ENCODE measurements at regions not wholly inside any gene's neighbourhood (a gene's known extent, or its start where the extent isn't known, plus 50 kb on each side); places are given as distances from the start of the nearest gene placed in this dataset.

DNA sequence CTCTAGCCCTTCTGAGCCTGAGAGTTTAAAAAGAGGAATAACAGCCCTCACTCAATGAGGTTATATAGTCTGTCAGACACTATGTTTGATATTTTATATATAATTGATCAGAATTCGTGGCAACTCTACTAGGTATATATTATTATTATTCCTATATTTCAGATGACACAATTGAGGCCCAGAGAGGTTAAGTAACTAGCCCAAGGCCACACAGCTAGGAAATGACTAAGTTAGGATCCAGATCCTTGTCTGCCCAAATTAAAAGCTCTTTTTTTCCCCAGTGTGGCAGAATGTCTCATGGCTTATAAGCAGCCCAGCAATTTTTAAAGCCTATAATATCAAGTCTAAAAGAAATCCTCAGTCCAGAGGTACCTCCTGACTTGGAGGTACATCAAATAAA is 1119.9 kb upstream of the AUTS2 start:
- no peaks in the 10 kb centered on the region for H3K27me3 ChIP-seq

DNA sequence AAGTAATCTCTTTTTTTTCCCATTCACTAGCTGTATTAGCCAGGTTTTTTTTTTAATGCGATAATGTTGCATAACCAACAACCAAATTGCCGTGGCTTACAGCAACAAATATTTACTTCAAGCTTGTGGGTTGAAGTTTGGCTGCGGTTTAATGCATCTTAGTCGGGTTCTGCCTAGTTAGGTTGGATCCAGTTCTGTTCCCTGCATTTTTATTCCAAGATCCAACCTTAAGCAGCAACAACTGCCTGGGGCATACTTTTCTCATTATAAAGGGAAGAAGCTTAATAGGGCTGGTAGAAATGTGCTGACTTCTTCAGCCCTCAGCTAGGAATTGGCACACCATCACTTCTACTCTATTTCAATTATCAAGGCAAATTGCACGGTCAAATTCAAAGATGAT is 1115.5 kb upstream of the AUTS2 start:
- Histone ChIP-seq H3K9me3 (no peaks in the 10 kb centered on the region), H3K36me3 (no peaks in the 10 kb centered on the region), H3K4me3 (no peak overlapping the region), H3K27ac (no peak overlapping the region), H3K4me1 (no peaks in the 10 kb centered on the region), H3K27me3 (peaks cover 0 to 5% (median 0%) of the 10 kb centered on the region in 3 donors)
- intact Hi-C loops (cut with DNase I; ENCODE audit: low total_unique reads): no loop called here
- no peak for DNase-seq
- no peak for TF ChIP-seq EP300 (IDR thresholded peaks at IDR 0.05)
- 78 to 87% (median 84%) methylated on average over 5 of the region's 5 CpGs for WGBS, 5 donors

More for the DNA sequence above, 1119.9 kb upstream of the AUTS2 start:
- WGBS, 5 donors: 26 to 39% (median 32%) methylated on average over 1 of the region's 1 CpG
- no peak for DNase-seq
- intact Hi-C loops (cut with DNase I; ENCODE audit: low total_unique reads): no loop called here
- TF ChIP-seq, protein P1, sequence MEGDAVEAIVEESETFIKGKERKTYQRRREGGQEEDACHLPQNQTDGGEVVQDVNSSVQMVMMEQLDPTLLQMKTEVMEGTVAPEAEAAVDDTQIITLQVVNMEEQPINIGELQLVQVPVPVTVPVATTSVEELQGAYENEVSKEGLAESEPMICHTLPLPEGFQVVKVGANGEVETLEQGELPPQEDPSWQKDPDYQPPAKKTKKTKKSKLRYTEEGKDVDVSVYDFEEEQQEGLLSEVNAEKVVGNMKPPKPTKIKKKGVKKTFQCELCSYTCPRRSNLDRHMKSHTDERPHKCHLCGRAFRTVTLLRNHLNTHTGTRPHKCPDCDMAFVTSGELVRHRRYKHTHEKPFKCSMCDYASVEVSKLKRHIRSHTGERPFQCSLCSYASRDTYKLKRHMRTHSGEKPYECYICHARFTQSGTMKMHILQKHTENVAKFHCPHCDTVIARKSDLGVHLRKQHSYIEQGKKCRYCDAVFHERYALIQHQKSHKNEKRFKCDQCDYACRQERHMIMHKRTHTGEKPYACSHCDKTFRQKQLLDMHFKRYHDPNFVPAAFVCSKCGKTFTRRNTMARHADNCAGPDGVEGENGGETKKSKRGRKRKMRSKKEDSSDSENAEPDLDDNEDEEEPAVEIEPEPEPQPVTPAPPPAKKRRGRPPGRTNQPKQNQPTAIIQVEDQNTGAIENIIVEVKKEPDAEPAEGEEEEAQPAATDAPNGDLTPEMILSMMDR (IDR thresholded peaks at IDR 0.05): no peak
- TF ChIP-seq POLR2AphosphoS5 (IDR thresholded peaks at IDR 0.05) (no peak), EP300 (IDR thresholded peaks at IDR 0.05) (no peak), POLR2A (IDR thresholded peaks at IDR 0.05) (no peak)
- no peak overlapping the region for H3K27ac ChIP-seq
- H3K4me3 ChIP-seq: no peak overlapping the region
- no peaks in the 10 kb centered on the region for H3K9me3 ChIP-seq
- H3K4me1 ChIP-seq: no peaks in the 10 kb centered on the region
- no peaks in the 10 kb centered on the region for H3K36me3 ChIP-seq

DNA sequence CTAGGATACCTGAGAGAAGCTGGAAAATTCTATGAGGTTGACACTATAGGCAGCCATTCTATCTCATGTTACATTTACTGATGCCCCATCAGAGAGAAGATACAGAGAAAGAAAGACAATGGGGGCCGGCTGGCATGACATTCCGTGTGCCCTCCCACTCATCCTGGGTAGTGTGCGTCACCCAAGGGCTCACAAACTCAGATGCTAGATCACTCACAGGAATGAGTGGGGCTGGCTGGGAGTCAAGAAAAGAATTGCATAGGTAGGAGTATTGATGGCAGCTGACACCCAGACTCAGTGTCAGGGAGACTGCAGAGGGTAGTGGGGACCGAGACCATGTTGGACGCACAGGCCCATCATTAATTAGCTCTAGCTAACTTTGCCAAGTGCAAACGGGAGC is 1113.5 kb upstream of the AUTS2 start:
- Histone ChIP-seq H3K27ac (no peak overlapping the region), H3K36me3 (no peaks in the 10 kb centered on the region), H3K9me3 (no peaks in the 10 kb centered on the region), H3K27me3 (peaks cover 0 to 5% (median 0%) of the 10 kb centered on the region in 3 donors), H3K4me3 (no peak overlapping the region), H3K4me1 (no peaks in the 10 kb centered on the region)
- no peak for DNase-seq
- intact Hi-C loops (cut with DNase I; ENCODE audit: low total_unique reads): no loop called here
- WGBS, 5 donors: 85 to 92% (median 90%) methylated on average over 6 of the region's 6 CpGs
- no peak for TF ChIP-seq EP300 (IDR thresholded peaks at IDR 0.05)
- TF ChIP-seq POLR2AphosphoS5 (IDR thresholded peaks at IDR 0.05): no peak
- TF ChIP-seq, protein P1 (IDR thresholded peaks at IDR 0.05): no peak
- no peak for TF ChIP-seq POLR2A (IDR thresholded peaks at IDR 0.05)

GRCh38 chr7:68485253-68485917 is 1112.9 kb upstream of the AUTS2 start:
- no peaks in the 10 kb centered on the region for H3K4me1 ChIP-seq
- H3K27me3 ChIP-seq: peaks cover 0 to 5% (median 0%) of the 10 kb centered on the region in 3 donors
- intact Hi-C loops (cut with DNase I; ENCODE audit: low total_unique reads): no loop called here
- no peak for TF ChIP-seq POLR2AphosphoS5 (IDR thresholded peaks at IDR 0.05)
- TF ChIP-seq, protein P1 (IDR thresholded peaks at IDR 0.05): no peak
- TF ChIP-seq POLR2A (IDR thresholded peaks at IDR 0.05): no peak
- no peak for TF ChIP-seq EP300 (IDR thresholded peaks at IDR 0.05)
- no peak overlapping the region for H3K27ac ChIP-seq
- no peaks in the 10 kb centered on the region for H3K9me3 ChIP-seq
- H3K4me3 ChIP-seq: no peak overlapping the region
- 57 to 74% (median 68%) methylated on average over 2 of the region's 2 CpGs for whole genome bisulfite sequencing, 5 donors
- no peak for DNase-seq
- H3K36me3 ChIP-seq: no peaks in the 10 kb centered on the region

DNA sequence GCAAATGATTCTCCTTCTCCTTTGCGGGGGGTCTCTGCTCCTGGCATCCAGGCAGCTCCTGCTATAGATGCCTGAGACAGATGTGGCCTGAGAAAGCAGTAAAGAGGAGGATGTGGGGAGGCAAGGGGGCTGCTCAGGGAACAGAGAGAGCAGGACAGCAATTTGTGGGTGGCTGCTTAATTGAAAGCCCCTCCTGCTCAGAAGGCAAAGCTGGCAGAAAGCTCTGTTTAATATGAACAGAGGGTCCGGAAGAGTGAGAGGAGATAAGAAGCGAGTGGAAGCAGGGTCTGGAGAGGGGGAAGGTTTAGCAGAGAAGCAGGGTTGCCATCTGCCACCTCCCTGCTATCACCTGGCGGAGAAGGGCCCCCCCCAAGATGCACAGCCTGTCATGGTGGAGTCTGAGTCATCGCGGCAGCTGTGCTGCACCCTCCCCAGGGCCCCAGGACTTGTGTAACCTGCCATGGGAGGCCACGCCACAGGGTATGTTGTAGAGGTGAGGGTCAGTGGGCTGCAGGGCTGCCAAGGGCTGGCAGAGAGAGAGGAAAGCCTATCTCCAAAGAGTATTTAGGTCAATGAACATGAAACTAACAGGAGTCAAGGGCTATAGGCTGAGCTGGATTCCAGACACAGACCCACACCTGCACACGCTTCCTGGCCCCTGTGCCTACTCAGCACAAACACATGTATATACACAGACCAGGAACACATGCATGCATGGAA is 1109.8 kb upstream of the AUTS2 start:
- intact Hi-C loops (cut with DNase I; ENCODE audit: low total_unique reads): no loop called here
- peaks cover 0 to 5% (median 0%) of the 10 kb centered on the region in 3 donors for H3K27me3 ChIP-seq
- H3K36me3 ChIP-seq: no peaks in the 10 kb centered on the region
- no peak overlapping the region for H3K4me3 ChIP-seq
- WGBS, 5 donors: 44 to 61% (median 51%) methylated on average over 7 to 8 of the region's 8 CpGs
- H3K4me1 ChIP-seq: no peaks in the 10 kb centered on the region
- peaks cover 0 to 11% (median 3%) of the 10 kb centered on the region in 4 donors for H3K9me3 ChIP-seq
- H3K27ac ChIP-seq: no peak overlapping the region
- no peak for DNase-seq
- TF ChIP-seq, protein P1 (IDR thresholded peaks at IDR 0.05): no peak
- TF ChIP-seq POLR2A (IDR thresholded peaks at IDR 0.05) (no peak), POLR2AphosphoS5 (IDR thresholded peaks at IDR 0.05) (no peak), EP300 (IDR thresholded peaks at IDR 0.05) (no peak)
